ENCODE measurements at regions not wholly inside any gene's neighbourhood (a gene's known extent, or its start where the extent isn't known, plus 50 kb on each side); places are given as distances from the start of the nearest gene placed in this dataset.

GRCh38 chr3:10703875-10704274 is 112.2 kb upstream of the SLC6A11 start:
- TF ChIP-seq POLR2AphosphoS5 (IDR thresholded peaks at IDR 0.05): no peak
- no peak for TF ChIP-seq CTCF (IDR thresholded peaks at IDR 0.05)
